ENCODE measurements at regions not wholly inside any gene's neighbourhood (a gene's known extent, or its start where the extent isn't known, plus 50 kb on each side); places are given as distances from the start of the nearest gene placed in this dataset.

- TF ChIP-seq CTCF (conservative IDR thresholded peaks at IDR 0.05 in 1 of 2, IDR thresholded peaks at IDR 0.05 in 1 of 2; ENCODE audit: extremely low read depth in 1 of 2, insufficient read depth in 1 of 2, low read depth in 1 of 2, low read length in 2 of 2) = no peak
- no peak for TF ChIP-seq EZH2 (IDR thresholded peaks at IDR 0.05; ENCODE audit: borderline replicate concordance, low read length)
Observed at GRCh38 chr6:15736297-15736696, 73.5 kb upstream of the DTNBP1 start.

All from mammary epithelial cell (primary cell).